GM12864 (cell line): ENCODE measurements at regions not wholly inside any gene's neighbourhood (a gene's known extent, or its start where the extent isn't known, plus 50 kb on each side); places are given as distances from the start of the nearest gene placed in this dataset.

Experiments
- DNase-seq: peaks from one replicate; pipeline ENCODE4 v3.0.0-alpha.2; 2011; ENCODE audit warnings: low read depth
- H3K4me3 ChIP-seq: 2 replicates; pipeline ENCODE4 v1.5.1; 2011; ENCODE audit warnings: mild to moderate bottlenecking, low read depth, low read length, control low read depth
- TF ChIP-seq, protein P1 (sequence below): IDR thresholded peaks from 2 replicates; pipeline ENCODE4 v1.5.1; 2011; ENCODE audit warnings: low read depth, mild to moderate bottlenecking, moderate library complexity, low read length, control low read depth, inconsistent platforms; ENCODE audit errors: missing control alignments

DNA sequence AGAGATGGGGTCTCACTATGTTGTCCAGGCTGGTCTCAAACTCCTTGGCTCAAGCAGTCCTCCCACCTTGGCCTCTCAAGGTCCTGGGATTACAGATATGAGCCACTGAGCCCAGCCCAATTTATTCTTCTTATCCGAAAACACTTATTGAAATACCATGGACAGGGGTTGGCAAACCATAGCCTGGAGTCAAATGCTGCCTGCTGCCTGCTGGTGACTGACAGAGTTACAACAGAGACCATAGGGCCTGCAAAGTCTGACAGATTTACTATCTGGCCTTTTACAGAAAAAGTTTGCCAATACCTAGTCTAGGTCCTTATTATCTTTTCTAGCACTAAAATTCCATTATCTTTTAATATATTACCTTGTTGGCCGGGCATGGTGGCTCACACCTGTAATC is 87.1 kb upstream of the ZNF281 start:
- TF ChIP-seq, protein P1, sequence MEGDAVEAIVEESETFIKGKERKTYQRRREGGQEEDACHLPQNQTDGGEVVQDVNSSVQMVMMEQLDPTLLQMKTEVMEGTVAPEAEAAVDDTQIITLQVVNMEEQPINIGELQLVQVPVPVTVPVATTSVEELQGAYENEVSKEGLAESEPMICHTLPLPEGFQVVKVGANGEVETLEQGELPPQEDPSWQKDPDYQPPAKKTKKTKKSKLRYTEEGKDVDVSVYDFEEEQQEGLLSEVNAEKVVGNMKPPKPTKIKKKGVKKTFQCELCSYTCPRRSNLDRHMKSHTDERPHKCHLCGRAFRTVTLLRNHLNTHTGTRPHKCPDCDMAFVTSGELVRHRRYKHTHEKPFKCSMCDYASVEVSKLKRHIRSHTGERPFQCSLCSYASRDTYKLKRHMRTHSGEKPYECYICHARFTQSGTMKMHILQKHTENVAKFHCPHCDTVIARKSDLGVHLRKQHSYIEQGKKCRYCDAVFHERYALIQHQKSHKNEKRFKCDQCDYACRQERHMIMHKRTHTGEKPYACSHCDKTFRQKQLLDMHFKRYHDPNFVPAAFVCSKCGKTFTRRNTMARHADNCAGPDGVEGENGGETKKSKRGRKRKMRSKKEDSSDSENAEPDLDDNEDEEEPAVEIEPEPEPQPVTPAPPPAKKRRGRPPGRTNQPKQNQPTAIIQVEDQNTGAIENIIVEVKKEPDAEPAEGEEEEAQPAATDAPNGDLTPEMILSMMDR, result no peak
- DNase-seq, result no peak
- H3K4me3 ChIP-seq, result no peak overlapping the region

DNA sequence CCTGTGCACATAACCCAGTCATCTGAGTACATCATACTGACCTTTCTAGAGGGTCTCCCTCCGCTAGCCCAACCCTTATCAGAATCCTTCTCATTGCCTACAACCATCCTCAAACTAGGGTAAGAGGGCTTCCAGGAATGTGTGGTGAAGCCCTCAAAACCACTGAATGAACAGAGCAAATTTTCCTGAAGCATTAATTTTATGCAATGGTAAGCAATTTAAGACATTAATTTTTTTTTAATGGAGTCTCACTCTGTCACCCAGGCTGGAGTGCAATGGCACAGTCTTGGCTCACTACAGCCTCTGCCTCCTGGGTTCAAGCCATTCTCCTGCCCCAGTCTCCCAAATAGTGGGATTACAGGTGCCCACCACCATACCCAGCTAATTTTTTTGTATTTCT is 86.1 kb upstream of the ZNF281 start:
- H3K4me3 ChIP-seq, result no peak overlapping the region
- no peak for DNase-seq
- TF ChIP-seq, protein P1, result no peak

DNA sequence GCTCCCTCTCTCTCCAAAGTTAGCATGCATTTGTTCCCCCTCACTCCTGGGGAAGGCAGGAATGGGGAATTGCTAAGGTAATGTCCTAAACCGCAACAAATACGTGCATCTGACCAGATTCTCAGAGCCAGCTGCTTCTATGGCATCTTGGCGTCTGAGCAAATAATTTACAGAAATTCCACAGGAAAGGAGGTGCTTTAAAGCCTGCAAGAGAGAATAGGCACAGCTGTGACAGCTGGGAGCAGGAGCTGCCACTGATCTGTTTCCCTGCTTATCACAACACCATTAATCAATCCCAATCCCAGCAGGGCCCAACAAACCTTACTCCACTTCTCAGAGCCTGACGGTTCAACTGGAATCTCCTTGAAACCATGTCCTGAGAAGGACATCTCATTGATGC is 83.5 kb upstream of the ZNF281 start:
- TF ChIP-seq, protein P1, result no peak
- no peak for DNase-seq

DNA sequence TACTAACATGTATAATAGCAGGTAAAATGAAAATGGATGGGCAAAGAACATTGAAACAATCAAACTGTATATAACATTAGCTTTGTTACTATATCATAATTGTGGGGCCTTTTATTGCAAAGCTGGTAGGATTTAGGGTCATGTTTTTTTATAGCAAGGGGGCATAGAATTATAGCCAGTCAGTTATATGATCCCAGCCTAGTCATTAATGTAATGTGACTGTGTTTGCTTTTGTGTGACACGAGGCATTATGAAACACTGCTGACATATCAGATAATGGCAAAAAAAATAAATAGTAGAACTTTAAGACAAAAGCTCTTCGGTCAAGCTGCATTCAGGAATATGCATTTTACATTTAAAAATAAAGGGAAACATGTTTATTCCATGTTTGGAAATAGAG is 81.3 kb upstream of the ZNF281 start:
- DNase-seq, result no peak
- TF ChIP-seq, protein P1, result no peak
- H3K4me3 ChIP-seq, result no peak overlapping the region

More for the DNA sequence above, 83.5 kb upstream of the ZNF281 start:
- no peak overlapping the region for H3K4me3 ChIP-seq

DNA sequence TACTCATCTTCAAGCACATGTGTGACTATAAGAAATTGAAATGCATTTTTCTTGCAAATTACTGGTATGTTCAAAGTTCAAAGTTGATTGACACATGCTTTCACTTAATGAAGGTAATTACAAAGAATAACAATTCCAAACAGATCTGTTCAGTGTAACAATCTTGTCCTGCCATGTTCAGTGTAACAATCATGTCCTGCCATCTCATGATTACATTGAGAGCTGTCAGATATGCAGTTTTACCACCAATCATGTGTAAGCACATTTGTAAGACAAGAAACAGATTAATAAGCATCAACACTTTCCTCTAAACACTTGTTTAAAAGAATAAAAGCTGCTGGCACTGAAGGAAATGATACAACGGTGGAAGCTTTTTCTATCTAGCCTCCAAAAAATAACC is 80.3 kb upstream of the ZNF281 start:
- H3K4me3 ChIP-seq, result no peak overlapping the region
- DNase-seq, result no peak
- TF ChIP-seq, protein P1, result no peak

DNA sequence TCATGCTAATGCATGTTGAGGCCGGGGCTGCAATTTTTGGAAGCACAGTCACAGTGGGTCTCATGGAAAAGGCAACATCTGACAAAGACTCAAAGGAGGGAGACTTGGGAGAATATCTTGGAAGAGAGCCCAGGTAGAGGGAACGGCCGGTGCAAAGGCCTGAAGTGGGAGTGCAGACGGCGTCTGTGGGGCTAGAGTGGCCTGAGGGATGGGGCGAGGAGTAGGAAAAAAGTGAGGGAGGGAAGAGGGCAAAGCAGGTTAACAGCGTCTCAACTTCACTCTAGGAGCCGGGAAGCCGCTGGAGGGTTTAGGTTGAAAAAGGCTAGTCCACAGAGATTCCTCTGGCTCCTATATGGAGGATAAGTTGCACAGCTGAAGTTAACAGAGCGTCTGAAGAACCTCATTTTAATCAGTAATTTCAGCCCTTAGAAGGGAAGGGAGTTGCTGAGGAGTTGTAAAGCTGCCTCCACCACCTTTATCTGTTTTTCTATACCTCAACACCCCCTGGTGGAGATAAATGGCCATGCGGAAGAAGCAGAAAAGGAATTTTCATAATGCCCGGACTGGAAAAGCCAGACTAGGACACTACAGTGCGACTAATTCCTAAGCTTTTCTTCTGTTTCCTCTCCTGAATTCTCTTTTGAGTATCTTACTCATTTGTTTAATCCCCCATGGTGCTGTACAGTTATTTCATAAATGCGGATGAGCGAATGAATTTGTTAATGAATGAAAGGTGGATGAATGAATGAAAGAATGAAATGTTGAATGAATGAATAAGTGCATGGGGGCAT is 78.7 kb upstream of the ZNF281 start:
- peak; percentile 25 for DNase-seq
- TF ChIP-seq, protein P1, result peak; percentile 70
- H3K4me3 ChIP-seq, result no peak overlapping the region

DNA sequence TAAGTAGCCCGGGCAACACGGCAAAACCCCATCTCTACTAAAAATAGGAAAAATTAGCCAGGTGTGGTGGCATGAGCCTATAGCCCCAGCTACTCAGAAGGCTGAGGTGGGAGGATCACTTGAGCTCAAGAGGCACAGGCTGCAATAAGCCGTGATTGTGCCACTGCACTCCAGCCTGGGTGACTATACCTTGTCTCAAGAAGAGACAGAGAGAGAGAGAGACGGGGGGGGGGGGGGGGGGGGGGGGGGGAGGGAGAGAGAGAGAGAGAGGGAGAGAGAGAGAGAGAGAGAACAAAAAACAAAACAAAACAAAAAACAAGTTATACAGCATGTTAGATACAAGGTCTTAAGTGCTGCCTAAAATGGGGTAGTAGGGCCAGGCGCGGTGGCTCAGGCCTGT is 77.8 kb upstream of the ZNF281 start:
- no peak for DNase-seq
- H3K4me3 ChIP-seq, result no peak overlapping the region
- TF ChIP-seq, protein P1, result no peak
